Astrocyte of the cerebellum (primary cell): ENCODE measurements at regions not wholly inside any gene's neighbourhood (a gene's known extent, or its start where the extent isn't known, plus 50 kb on each side); places are given as distances from the start of the nearest gene placed in this dataset.

Source experiments
- DNase-seq: peaks from one replicate; pipeline ENCODE4 v3.0.0-alpha.2; 2011; ENCODE audit warnings: low read depth
- H3K4me3 ChIP-seq: 2 replicates; pipeline ENCODE4 v1.5.1; 2011; ENCODE audit warnings: mild to moderate bottlenecking, low read depth, low read length, moderate library complexity
- CTCF ChIP-seq: IDR thresholded peaks from 2 replicates; pipeline ENCODE4 v1.5.1; 2012; ENCODE audit warnings: low read length, low read depth, moderate library complexity, mild to moderate bottlenecking; ENCODE audit errors: missing control alignments
- in situ Hi-C: cut with HindIII; loops from 2 replicates; pipeline ENCODE4 v1.10.0; 2017; ENCODE audit warnings: low sequenced_read_pairs

- no peak for DNase-seq
- in situ Hi-C loops: no loop called here
- no peak overlapping the region for H3K4me3 ChIP-seq
- TF ChIP-seq CTCF: no peak
Measured at GRCh38 chr11:42114927-42115326, 655.5 kb upstream of the LRRC4C start.

GRCh38 chr11:42138454-42138853 lies 679.0 kb upstream of the LRRC4C start:
- no peak for DNase-seq
- no peak overlapping the region for H3K4me3 ChIP-seq
- TF ChIP-seq CTCF: no peak
- in situ Hi-C loops: no loop called here

- in situ Hi-C loops: no loop called here
- no peak for DNase-seq
- H3K4me3 ChIP-seq: no peak overlapping the region
- no peak for TF ChIP-seq CTCF
Measured at GRCh38 chr11:42145311-42145710, 685.9 kb upstream of the LRRC4C start.

GRCh38 chr11:42161886-42162285 lies 702.4 kb upstream of the LRRC4C start:
- DNase-seq: no peak
- no peak overlapping the region for H3K4me3 ChIP-seq
- no peak for TF ChIP-seq CTCF
- in situ Hi-C loops: no loop called here

GRCh38 chr11:42169191-42169590 lies 709.7 kb upstream of the LRRC4C start:
- in situ Hi-C loops: no loop called here
- no peak for TF ChIP-seq CTCF
- no peak for DNase-seq
- H3K4me3 ChIP-seq: no peak overlapping the region

GRCh38 chr11:42170601-42171000 lies 711.1 kb upstream of the LRRC4C start:
- no peak for TF ChIP-seq CTCF
- DNase-seq: no peak
- in situ Hi-C loops: no loop called here

GRCh38 chr11:42171046-42171445 lies 711.6 kb upstream of the LRRC4C start:
- H3K4me3 ChIP-seq: no peak overlapping the region
- in situ Hi-C loops: no loop called here
- DNase-seq: no peak
- no peak for TF ChIP-seq CTCF

More at GRCh38 chr11:42170601-42171000, 711.1 kb upstream of the LRRC4C start:
- no peak overlapping the region for H3K4me3 ChIP-seq
